ENCODE measurements at regions not wholly inside any gene's neighbourhood (a gene's known extent, or its start where the extent isn't known, plus 50 kb on each side); places are given as distances from the start of the nearest gene placed in this dataset.

- TF ChIP-seq, protein P1, sequence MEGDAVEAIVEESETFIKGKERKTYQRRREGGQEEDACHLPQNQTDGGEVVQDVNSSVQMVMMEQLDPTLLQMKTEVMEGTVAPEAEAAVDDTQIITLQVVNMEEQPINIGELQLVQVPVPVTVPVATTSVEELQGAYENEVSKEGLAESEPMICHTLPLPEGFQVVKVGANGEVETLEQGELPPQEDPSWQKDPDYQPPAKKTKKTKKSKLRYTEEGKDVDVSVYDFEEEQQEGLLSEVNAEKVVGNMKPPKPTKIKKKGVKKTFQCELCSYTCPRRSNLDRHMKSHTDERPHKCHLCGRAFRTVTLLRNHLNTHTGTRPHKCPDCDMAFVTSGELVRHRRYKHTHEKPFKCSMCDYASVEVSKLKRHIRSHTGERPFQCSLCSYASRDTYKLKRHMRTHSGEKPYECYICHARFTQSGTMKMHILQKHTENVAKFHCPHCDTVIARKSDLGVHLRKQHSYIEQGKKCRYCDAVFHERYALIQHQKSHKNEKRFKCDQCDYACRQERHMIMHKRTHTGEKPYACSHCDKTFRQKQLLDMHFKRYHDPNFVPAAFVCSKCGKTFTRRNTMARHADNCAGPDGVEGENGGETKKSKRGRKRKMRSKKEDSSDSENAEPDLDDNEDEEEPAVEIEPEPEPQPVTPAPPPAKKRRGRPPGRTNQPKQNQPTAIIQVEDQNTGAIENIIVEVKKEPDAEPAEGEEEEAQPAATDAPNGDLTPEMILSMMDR (IDR thresholded peaks at IDR 0.05; ENCODE audit: low read depth, low read length), result no peak
- no peak for TF ChIP-seq EZH2phosphoT487 (IDR thresholded peaks at IDR 0.05; ENCODE audit: low read depth)
Observed at GRCh38 chr6:80544555-80544954, 438.1 kb downstream of the BCKDHB start.
